HEK293 (cell line): ENCODE measurements at regions not wholly inside any gene's neighbourhood (a gene's known extent, or its start where the extent isn't known, plus 50 kb on each side); places are given as distances from the start of the nearest gene placed in this dataset.

Experiments
- CTCF ChIA-PET: fragments of 350-600 bp; formaldehyde crosslinking; extraction: SDS; loops from one replicate; lab custom pipeline; 2021; ENCODE audit warnings: antibody characterized with exemption; lab: Yijun Ruan, JAX
- POLR2A ChIA-PET: fragments of 300-600 bp; formaldehyde crosslinking; extraction: SDS; loops from one replicate; lab custom pipeline; 2020; ENCODE audit warnings: antibody characterized with exemption, inconsistent platforms; lab: Yijun Ruan, JAX
- H3K27ac ChIP-seq: fragments of 200-500 bp; sonication (Bioruptor generic); 2 replicates; pipeline ENCODE4 v1.5.1; 2014; ENCODE audit warnings: low read depth, low read length, control low read depth, inconsistent platforms; ENCODE audit errors: extremely low read depth
- H3K36me3 ChIP-seq, 2 experiments: fragments of 200-500 bp in 1 of 2; sonication (Bioruptor generic) in 1 of 2; 1 replicate in 1 of 2; 2 replicates in 1 of 2; pipeline ENCODE4 v1.5.1; 2014 to 2017; ENCODE audit warnings: inconsistent platforms in 2 of 2, low read length in 2 of 2; ENCODE audit not compliant: control insufficient read depth in 2 of 2, insufficient read depth in 1 of 2
- H3K4me1 ChIP-seq: fragments of 200-500 bp; sonication (Bioruptor generic); 2 replicates; pipeline ENCODE4 v1.5.1; 2014; ENCODE audit warnings: mild to moderate bottlenecking, low read length, inconsistent platforms; ENCODE audit not compliant: control insufficient read depth, insufficient read depth
- H3K4me3 ChIP-seq: 2 replicates; pipeline ENCODE4 v1.5.1; 2011; ENCODE audit warnings: low read depth, mild to moderate bottlenecking, control low read depth, low read length, moderate library complexity
- H3K9me3 ChIP-seq: fragments of 200-500 bp; sonication (Bioruptor generic); 2 replicates; pipeline ENCODE4 v1.5.1; 2014; ENCODE audit warnings: low read depth, low read length, inconsistent platforms; ENCODE audit not compliant: control insufficient read depth, insufficient read depth
- BCL11B ChIP-seq: fragments of 450-650 bp; formaldehyde crosslinking; IDR thresholded peaks from 2 replicates; pipeline ENCODE4 v1.5.1; 2016; ENCODE audit warnings: low read depth, missing biosample characterization, missing genetic modification characterization
- BCL6B ChIP-seq: fragments of 450-650 bp; formaldehyde crosslinking; IDR thresholded peaks from 2 replicates; pipeline ENCODE4 v1.5.1; 2017; ENCODE audit warnings: missing biosample characterization, missing genetic modification characterization
- FEZF1 ChIP-seq: fragments of 450-650 bp; formaldehyde crosslinking; IDR thresholded peaks from 2 replicates; pipeline ENCODE4 v1.5.1; 2016; ENCODE audit warnings: missing biosample characterization, missing genetic modification characterization
- HOXD13 ChIP-seq: sonication (generic); formaldehyde crosslinking; IDR thresholded peaks from 2 replicates; pipeline ENCODE4 v1.8.0; 2022; ENCODE audit warnings: missing genetic modification reagents, borderline replicate concordance
- PBX3 ChIP-seq: sonication (generic); formaldehyde crosslinking; IDR thresholded peaks from 2 replicates; pipeline ENCODE4 v1.8.1; 2022; ENCODE audit warnings: mild to moderate bottlenecking, moderate library complexity, missing genetic modification reagents
- SP3 ChIP-seq: fragments of 450-650 bp; formaldehyde crosslinking; IDR thresholded peaks from 2 replicates; pipeline ENCODE4 v1.5.1; 2016; ENCODE audit warnings: missing biosample characterization, missing genetic modification characterization
- SP7 ChIP-seq: fragments of 450-650 bp; formaldehyde crosslinking; IDR thresholded peaks from 2 replicates; pipeline ENCODE4 v1.5.1; 2016; ENCODE audit warnings: missing biosample characterization, missing genetic modification characterization
- WT1 ChIP-seq: fragments of 450-650 bp; formaldehyde crosslinking; IDR thresholded peaks from 2 replicates; pipeline ENCODE4 v1.5.1; 2016; ENCODE audit warnings: missing biosample characterization, missing genetic modification characterization
- YY1 ChIP-seq: fragments of 450-650 bp; formaldehyde crosslinking; IDR thresholded peaks from 2 replicates; pipeline ENCODE4 v1.5.1; 2018; ENCODE audit warnings: missing biosample characterization, missing genetic modification characterization
- ZNF121 ChIP-seq: fragments of 450-650 bp; formaldehyde crosslinking; IDR thresholded peaks from 2 replicates; pipeline ENCODE4 v1.5.1; 2016; ENCODE audit warnings: missing biosample characterization, missing genetic modification characterization
- ZNF133 ChIP-seq: fragments of 450-650 bp; formaldehyde crosslinking; IDR thresholded peaks from 2 replicates; pipeline ENCODE4 v1.5.1; 2016; ENCODE audit warnings: missing biosample characterization, missing genetic modification characterization
- ZNF211 ChIP-seq: fragments of 450-650 bp; formaldehyde crosslinking; IDR thresholded peaks from 2 replicates; pipeline ENCODE4 v1.5.1; 2016; ENCODE audit warnings: low read depth, missing biosample characterization, missing genetic modification characterization
- ZNF239 ChIP-seq: fragments of 450-650 bp; formaldehyde crosslinking; IDR thresholded peaks from 2 replicates; pipeline ENCODE4 v1.5.1; 2016; ENCODE audit warnings: missing biosample characterization, missing genetic modification characterization
- ZNF26 ChIP-seq: fragments of 450-650 bp; formaldehyde crosslinking; IDR thresholded peaks from 2 replicates; pipeline ENCODE4 v1.5.1; 2016; ENCODE audit warnings: missing biosample characterization, missing genetic modification characterization
- ZNF398 ChIP-seq: fragments of 450-650 bp; formaldehyde crosslinking; IDR thresholded peaks from 2 replicates; pipeline ENCODE4 v1.5.1; 2017; ENCODE audit warnings: missing biosample characterization, missing genetic modification characterization
- ZNF488 ChIP-seq: fragments of 450-650 bp; formaldehyde crosslinking; IDR thresholded peaks from 2 replicates; pipeline ENCODE4 v1.5.1; 2016; ENCODE audit warnings: missing biosample characterization, missing genetic modification characterization
- ZNF521 ChIP-seq: fragments of 450-650 bp; formaldehyde crosslinking; IDR thresholded peaks from 2 replicates; pipeline ENCODE4 v1.5.1; 2017; ENCODE audit warnings: missing biosample characterization, mild to moderate bottlenecking, missing genetic modification characterization
- ZNF561 ChIP-seq: fragments of 450-650 bp; IDR thresholded peaks from 2 replicates; pipeline ENCODE4 v1.5.1; 2018; ENCODE audit warnings: missing biosample characterization, missing genetic modification characterization, borderline replicate concordance
- ZNF654 ChIP-seq: fragments of 450-650 bp; formaldehyde crosslinking; IDR thresholded peaks from 2 replicates; pipeline ENCODE4 v1.5.1; 2016; ENCODE audit warnings: low read depth, missing biosample characterization, missing genetic modification characterization
- ZNF707 ChIP-seq: fragments of 450-650 bp; formaldehyde crosslinking; IDR thresholded peaks from 2 replicates; pipeline ENCODE4 v1.5.1; 2016; ENCODE audit warnings: missing biosample characterization, missing genetic modification characterization
- ZNF785 ChIP-seq: fragments of 450-650 bp; formaldehyde crosslinking; IDR thresholded peaks from 2 replicates; pipeline ENCODE4 v1.5.1; 2016; ENCODE audit warnings: missing biosample characterization, missing genetic modification characterization
- ZSCAN18 ChIP-seq: fragments of 450-650 bp; formaldehyde crosslinking; IDR thresholded peaks from 2 replicates; pipeline ENCODE4 v1.5.1; 2016; ENCODE audit warnings: missing biosample characterization, missing genetic modification characterization
- ZSCAN5A ChIP-seq: fragments of 450-650 bp; formaldehyde crosslinking; IDR thresholded peaks from 2 replicates; pipeline ENCODE4 v1.5.1; 2016; ENCODE audit warnings: missing biosample characterization, missing genetic modification characterization

- TF ChIP-seq ZSCAN18 (tag by site-specific recombination) (no peak), ZSCAN5A (tag by site-specific recombination) (no peak), ZNF239 (tag by site-specific recombination) (no peak), BCL11B (no peak), ZNF521 (no peak), HOXD13 (CRISPR knock-in tag) (no peak), ZNF707 (no peak), ZNF488 (no peak)
These were observed 154.7 kb downstream of the QPCT start (continued) for GRCh38 chr2:37499113-37499512.

- POLR2A ChIA-PET = no interaction called here
- CTCF ChIA-PET = interaction anchor here (1.1 to 1.3 kb wide), 2 partner anchors 85 to 104 kb away, joined by 3 to 4 read pairs; no protein-coding TSS in a partner anchor
- Histone ChIP-seq H3K27ac (no peak overlapping the region), H3K36me3 (no peaks in the 10 kb centered on the region), H3K4me3 (no peak overlapping the region), H3K9me3 (no peaks in the 10 kb centered on the region), H3K4me1 (no peaks in the 10 kb centered on the region)
- TF ChIP-seq ZNF121 (tag by site-specific recombination) (no peak), ZNF785 (no peak)
These were observed 155.6 kb downstream of the QPCT start for GRCh38 chr2:37500031-37500430.

- Histone ChIP-seq H3K27ac (no peak overlapping the region), H3K4me3 (no peak overlapping the region), H3K36me3 (no peaks in the 10 kb centered on the region), H3K4me1 (no peaks in the 10 kb centered on the region), H3K9me3 (no peaks in the 10 kb centered on the region)
- ChIA-PET CTCF (interaction anchor here (0.6 to 1.3 kb wide), 3 partner anchors 86 to 333 kb away, joined by 4 to 5 read pairs (median 4); no protein-coding TSS in a partner anchor), POLR2A (no interaction called here)
- TF ChIP-seq ZNF654 (no peak), PBX3 (no peak), YY1 (tag by site-specific recombination) (no peak), ZNF398 (tag by site-specific recombination) (no peak), ZNF561 (tag by site-specific recombination) (no peak), BCL6B (tag by site-specific recombination) (no peak), SP7 (tag by site-specific recombination) (no peak), ZNF26 (tag by site-specific recombination) (no peak), WT1 (tag by site-specific recombination) (no peak), ZNF211 (tag by site-specific recombination) (no peak), ZSCAN5A (tag by site-specific recombination) (no peak), ZNF133 (tag by site-specific recombination) (no peak), FEZF1 (tag by site-specific recombination) (no peak), ZNF785 (no peak), SP3 (no peak)
These were observed 156.7 kb downstream of the QPCT start for GRCh38 chr2:37501113-37501512.
